K562 (cell line): ENCODE measurements at regions not wholly inside any gene's neighbourhood (a gene's known extent, or its start where the extent isn't known, plus 50 kb on each side); places are given as distances from the start of the nearest gene placed in this dataset.

Experiments used
- BRD9 ChIP-seq: fragments of 450-650 bp; IDR thresholded peaks from 2 replicates; pipeline ENCODE4 v1.6.1; 2018; ENCODE audit warnings: low read depth; ENCODE audit not compliant: partially characterized antibody
- ELF1 ChIP-seq: fragments of 200-800 bp; sonication (Bioruptor generic); IDR thresholded peaks from 2 replicates; pipeline ENCODE4 v1.6.1; 2016; ENCODE audit warnings: missing genetic modification characterization, missing compliant biosample characterization
- RBM17 ChIP-seq: fragments of 200-400 bp; formaldehyde crosslinking; IDR thresholded peaks from 2 replicates; pipeline ENCODE4 v1.6.1; 2017; ENCODE audit warnings: low read depth, mild to moderate bottlenecking, low read length, borderline replicate concordance
- TAF7 ChIP-seq: fragments of 450-650 bp; IDR thresholded peaks from 2 replicates; pipeline ENCODE4 v1.6.1; 2016; ENCODE audit warnings: missing genetic modification characterization, missing compliant biosample characterization
- ZNF133 ChIP-seq: fragments of 250-450 bp; sonication (Bioruptor Pico); IDR thresholded peaks from 2 replicates; pipeline ENCODE4 v1.4.0; 2020; ENCODE audit warnings: mild to moderate bottlenecking
- ZNF143 ChIP-seq: sonication (generic); formaldehyde crosslinking; IDR thresholded peaks from 2 replicates; pipeline ENCODE4 v1.9.0; 2022; ENCODE audit warnings: mild to moderate bottlenecking, missing genetic modification reagents
- ZNF263 ChIP-seq: sonication (generic); formaldehyde crosslinking; IDR thresholded peaks from 2 replicates; pipeline ENCODE4 v1.8.0; 2022; ENCODE audit warnings: mild to moderate bottlenecking, missing genetic modification reagents, borderline replicate concordance
- TF ChIP-seq, protein P1 (sequence below): fragments of 200-600 bp; sonication (generic); IDR thresholded peaks from one replicate; pipeline ENCODE4 v1.6.1; 2012; ENCODE audit warnings: mild to moderate bottlenecking, low read depth, low read length, inconsistent platforms
- TF ChIP-seq, protein P2 (sequence below): fragments of 250-450 bp; sonication (Bioruptor Pico); IDR thresholded peaks from 2 replicates; pipeline ENCODE4 v1.4.0; 2020; ENCODE audit warnings: mild to moderate bottlenecking, moderate library complexity
- TF ChIP-seq, protein P3 (sequence below): fragments of 200-400 bp; formaldehyde crosslinking; IDR thresholded peaks from 2 replicates; pipeline ENCODE4 v1.6.1; 2017; ENCODE audit warnings: mild to moderate bottlenecking, low read depth, low read length, moderate library complexity

DNA sequence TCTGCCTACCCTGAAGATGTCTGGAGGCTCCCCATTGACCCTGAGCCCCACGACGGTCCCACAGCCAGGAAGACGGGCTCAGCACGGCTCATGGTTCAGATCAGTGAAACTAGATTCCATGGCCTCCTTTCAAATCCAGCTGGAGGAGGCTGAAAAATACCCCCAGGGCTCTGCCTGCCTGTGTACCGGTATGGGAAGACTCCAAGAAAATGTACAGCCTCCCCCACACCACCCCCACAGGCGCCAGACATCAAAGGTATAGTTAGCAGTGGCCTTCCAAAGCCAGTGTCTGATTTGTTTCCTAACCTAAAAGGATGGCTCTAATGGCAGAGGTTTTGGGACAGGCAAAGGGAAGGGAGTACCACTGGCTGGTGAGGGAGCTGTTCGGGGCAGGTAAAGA, 86.2 kb upstream of the SNAP25 start (continued):
- TF ChIP-seq, protein P1, sequence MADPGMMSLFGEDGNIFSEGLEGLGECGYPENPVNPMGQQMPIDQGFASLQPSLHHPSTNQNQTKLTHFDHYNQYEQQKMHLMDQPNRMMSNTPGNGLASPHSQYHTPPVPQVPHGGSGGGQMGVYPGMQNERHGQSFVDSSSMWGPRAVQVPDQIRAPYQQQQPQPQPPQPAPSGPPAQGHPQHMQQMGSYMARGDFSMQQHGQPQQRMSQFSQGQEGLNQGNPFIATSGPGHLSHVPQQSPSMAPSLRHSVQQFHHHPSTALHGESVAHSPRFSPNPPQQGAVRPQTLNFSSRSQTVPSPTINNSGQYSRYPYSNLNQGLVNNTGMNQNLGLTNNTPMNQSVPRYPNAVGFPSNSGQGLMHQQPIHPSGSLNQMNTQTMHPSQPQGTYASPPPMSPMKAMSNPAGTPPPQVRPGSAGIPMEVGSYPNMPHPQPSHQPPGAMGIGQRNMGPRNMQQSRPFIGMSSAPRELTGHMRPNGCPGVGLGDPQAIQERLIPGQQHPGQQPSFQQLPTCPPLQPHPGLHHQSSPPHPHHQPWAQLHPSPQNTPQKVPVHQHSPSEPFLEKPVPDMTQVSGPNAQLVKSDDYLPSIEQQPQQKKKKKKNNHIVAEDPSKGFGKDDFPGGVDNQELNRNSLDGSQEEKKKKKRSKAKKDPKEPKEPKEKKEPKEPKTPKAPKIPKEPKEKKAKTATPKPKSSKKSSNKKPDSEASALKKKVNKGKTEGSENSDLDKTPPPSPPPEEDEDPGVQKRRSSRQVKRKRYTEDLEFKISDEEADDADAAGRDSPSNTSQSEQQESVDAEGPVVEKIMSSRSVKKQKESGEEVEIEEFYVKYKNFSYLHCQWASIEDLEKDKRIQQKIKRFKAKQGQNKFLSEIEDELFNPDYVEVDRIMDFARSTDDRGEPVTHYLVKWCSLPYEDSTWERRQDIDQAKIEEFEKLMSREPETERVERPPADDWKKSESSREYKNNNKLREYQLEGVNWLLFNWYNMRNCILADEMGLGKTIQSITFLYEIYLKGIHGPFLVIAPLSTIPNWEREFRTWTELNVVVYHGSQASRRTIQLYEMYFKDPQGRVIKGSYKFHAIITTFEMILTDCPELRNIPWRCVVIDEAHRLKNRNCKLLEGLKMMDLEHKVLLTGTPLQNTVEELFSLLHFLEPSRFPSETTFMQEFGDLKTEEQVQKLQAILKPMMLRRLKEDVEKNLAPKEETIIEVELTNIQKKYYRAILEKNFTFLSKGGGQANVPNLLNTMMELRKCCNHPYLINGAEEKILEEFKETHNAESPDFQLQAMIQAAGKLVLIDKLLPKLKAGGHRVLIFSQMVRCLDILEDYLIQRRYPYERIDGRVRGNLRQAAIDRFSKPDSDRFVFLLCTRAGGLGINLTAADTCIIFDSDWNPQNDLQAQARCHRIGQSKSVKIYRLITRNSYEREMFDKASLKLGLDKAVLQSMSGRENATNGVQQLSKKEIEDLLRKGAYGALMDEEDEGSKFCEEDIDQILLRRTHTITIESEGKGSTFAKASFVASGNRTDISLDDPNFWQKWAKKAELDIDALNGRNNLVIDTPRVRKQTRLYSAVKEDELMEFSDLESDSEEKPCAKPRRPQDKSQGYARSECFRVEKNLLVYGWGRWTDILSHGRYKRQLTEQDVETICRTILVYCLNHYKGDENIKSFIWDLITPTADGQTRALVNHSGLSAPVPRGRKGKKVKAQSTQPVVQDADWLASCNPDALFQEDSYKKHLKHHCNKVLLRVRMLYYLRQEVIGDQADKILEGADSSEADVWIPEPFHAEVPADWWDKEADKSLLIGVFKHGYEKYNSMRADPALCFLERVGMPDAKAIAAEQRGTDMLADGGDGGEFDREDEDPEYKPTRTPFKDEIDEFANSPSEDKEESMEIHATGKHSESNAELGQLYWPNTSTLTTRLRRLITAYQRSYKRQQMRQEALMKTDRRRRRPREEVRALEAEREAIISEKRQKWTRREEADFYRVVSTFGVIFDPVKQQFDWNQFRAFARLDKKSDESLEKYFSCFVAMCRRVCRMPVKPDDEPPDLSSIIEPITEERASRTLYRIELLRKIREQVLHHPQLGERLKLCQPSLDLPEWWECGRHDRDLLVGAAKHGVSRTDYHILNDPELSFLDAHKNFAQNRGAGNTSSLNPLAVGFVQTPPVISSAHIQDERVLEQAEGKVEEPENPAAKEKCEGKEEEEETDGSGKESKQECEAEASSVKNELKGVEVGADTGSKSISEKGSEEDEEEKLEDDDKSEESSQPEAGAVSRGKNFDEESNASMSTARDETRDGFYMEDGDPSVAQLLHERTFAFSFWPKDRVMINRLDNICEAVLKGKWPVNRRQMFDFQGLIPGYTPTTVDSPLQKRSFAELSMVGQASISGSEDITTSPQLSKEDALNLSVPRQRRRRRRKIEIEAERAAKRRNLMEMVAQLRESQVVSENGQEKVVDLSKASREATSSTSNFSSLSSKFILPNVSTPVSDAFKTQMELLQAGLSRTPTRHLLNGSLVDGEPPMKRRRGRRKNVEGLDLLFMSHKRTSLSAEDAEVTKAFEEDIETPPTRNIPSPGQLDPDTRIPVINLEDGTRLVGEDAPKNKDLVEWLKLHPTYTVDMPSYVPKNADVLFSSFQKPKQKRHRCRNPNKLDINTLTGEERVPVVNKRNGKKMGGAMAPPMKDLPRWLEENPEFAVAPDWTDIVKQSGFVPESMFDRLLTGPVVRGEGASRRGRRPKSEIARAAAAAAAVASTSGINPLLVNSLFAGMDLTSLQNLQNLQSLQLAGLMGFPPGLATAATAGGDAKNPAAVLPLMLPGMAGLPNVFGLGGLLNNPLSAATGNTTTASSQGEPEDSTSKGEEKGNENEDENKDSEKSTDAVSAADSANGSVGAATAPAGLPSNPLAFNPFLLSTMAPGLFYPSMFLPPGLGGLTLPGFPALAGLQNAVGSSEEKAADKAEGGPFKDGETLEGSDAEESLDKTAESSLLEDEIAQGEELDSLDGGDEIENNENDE: no peak
- TF ChIP-seq, protein P2, sequence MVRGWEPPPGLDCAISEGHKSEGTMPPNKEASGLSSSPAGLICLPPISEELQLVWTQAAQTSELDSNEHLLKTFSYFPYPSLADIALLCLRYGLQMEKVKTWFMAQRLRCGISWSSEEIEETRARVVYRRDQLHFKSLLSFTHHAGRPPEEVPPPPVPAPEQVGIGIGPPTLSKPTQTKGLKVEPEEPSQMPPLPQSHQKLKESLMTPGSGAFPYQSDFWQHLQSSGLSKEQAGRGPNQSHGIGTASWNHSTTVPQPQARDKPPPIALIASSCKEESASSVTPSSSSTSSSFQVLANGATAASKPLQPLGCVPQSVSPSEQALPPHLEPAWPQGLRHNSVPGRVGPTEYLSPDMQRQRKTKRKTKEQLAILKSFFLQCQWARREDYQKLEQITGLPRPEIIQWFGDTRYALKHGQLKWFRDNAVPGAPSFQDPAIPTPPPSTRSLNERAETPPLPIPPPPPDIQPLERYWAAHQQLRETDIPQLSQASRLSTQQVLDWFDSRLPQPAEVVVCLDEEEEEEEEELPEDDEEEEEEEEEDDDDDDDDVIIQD (CRISPR knock-in tag): no peak
- TF ChIP-seq TAF7 (tag) (no peak), ZNF143 (no peak), ZNF133 (CRISPR knock-in tag) (no peak), ZNF263 (CRISPR knock-in tag) (no peak), RBM17 (no peak), BRD9 (no peak), ELF1 (tag) (no peak)
- TF ChIP-seq, protein P3, sequence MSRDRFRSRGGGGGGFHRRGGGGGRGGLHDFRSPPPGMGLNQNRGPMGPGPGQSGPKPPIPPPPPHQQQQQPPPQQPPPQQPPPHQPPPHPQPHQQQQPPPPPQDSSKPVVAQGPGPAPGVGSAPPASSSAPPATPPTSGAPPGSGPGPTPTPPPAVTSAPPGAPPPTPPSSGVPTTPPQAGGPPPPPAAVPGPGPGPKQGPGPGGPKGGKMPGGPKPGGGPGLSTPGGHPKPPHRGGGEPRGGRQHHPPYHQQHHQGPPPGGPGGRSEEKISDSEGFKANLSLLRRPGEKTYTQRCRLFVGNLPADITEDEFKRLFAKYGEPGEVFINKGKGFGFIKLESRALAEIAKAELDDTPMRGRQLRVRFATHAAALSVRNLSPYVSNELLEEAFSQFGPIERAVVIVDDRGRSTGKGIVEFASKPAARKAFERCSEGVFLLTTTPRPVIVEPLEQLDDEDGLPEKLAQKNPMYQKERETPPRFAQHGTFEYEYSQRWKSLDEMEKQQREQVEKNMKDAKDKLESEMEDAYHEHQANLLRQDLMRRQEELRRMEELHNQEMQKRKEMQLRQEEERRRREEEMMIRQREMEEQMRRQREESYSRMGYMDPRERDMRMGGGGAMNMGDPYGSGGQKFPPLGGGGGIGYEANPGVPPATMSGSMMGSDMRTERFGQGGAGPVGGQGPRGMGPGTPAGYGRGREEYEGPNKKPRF: no peak
